ENCODE measurements at regions not wholly inside any gene's neighbourhood (a gene's known extent, or its start where the extent isn't known, plus 50 kb on each side); places are given as distances from the start of the nearest gene placed in this dataset.

GRCh38 chr3:6098516-6099157 is 762.3 kb upstream of the GRM7 start:
- no peak for TF ChIP-seq ZFX (IDR thresholded peaks at IDR 0.05)
- no peak for TF ChIP-seq CTCF (conservative IDR thresholded peaks at IDR 0.05)

GRCh38 chr3:6099458-6100075 is 761.3 kb upstream of the GRM7 start:
- no peak overlapping the region for H3K27ac ChIP-seq
- TF ChIP-seq CTCF (conservative IDR thresholded peaks at IDR 0.05) = no peak
- no peak for TF ChIP-seq ZFX (IDR thresholded peaks at IDR 0.05)

More at GRCh38 chr3:6098516-6099157, 762.3 kb upstream of the GRM7 start:
- no peak overlapping the region for H3K27ac ChIP-seq

GRCh38 chr3:6105187-6105586 is 755.7 kb upstream of the GRM7 start:
- H3K27ac ChIP-seq = no peak overlapping the region
- TF ChIP-seq ZFX (IDR thresholded peaks at IDR 0.05) (no peak), CTCF (conservative IDR thresholded peaks at IDR 0.05) (no peak)

GRCh38 chr3:6108957-6109356 is 752.0 kb upstream of the GRM7 start:
- H3K27ac ChIP-seq = no peak overlapping the region
- TF ChIP-seq CTCF (conservative IDR thresholded peaks at IDR 0.05) (no peak), ZFX (IDR thresholded peaks at IDR 0.05) (no peak)

GRCh38 chr3:6110451-6110850 is 750.5 kb upstream of the GRM7 start:
- TF ChIP-seq ZFX (IDR thresholded peaks at IDR 0.05) = no peak
- no peak for TF ChIP-seq CTCF (conservative IDR thresholded peaks at IDR 0.05)
- no peak overlapping the region for H3K27ac ChIP-seq

- no peak for TF ChIP-seq CTCF (conservative IDR thresholded peaks at IDR 0.05)
- TF ChIP-seq ZFX (IDR thresholded peaks at IDR 0.05) = no peak
These were observed 748.4 kb upstream of the GRM7 start for GRCh38 chr3:6112546-6112945.

GRCh38 chr3:6113338-6113737 is 747.6 kb upstream of the GRM7 start:
- H3K27ac ChIP-seq = no peak overlapping the region
- TF ChIP-seq CTCF (conservative IDR thresholded peaks at IDR 0.05) (no peak), ZFX (IDR thresholded peaks at IDR 0.05) (no peak)

More at GRCh38 chr3:6112546-6112945, 748.4 kb upstream of the GRM7 start:
- no peak overlapping the region for H3K27ac ChIP-seq
